ENCODE measurements at regions not wholly inside any gene's neighbourhood (a gene's known extent, or its start where the extent isn't known, plus 50 kb on each side); places are given as distances from the start of the nearest gene placed in this dataset.

DNA sequence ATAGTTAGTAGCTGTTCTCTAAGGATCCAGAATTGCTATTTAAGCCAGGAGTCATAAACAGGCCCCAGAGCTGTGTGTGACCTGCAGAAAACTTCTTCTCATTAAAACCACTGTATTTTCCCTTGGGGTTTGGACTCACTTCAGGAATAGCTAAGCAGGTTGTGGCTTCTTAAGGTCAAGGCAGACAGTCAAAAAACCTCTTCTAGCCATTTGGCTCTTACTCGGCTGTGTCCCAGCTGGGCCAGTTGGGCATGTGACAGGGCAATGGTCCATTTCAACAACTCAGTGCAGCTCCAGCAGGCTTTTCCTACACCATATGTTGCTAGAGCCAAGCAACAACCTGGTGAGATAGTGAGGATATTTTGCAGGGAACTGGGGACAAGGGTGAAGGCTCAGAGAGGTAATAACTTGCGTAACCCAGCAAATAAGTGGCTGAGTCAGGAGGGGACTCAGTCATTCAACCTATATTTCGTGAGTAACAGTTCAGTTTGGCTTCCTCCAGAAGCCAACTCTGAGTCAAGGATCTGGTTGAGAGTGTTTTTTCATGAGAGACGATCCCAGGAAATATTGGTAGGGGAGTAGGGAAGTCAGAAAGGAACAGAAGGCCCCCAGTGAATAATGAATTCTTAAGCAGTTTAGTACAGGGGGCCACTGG lies 115.4 kb upstream of the PPP2R2B start:
- TF ChIP-seq, protein P1, sequence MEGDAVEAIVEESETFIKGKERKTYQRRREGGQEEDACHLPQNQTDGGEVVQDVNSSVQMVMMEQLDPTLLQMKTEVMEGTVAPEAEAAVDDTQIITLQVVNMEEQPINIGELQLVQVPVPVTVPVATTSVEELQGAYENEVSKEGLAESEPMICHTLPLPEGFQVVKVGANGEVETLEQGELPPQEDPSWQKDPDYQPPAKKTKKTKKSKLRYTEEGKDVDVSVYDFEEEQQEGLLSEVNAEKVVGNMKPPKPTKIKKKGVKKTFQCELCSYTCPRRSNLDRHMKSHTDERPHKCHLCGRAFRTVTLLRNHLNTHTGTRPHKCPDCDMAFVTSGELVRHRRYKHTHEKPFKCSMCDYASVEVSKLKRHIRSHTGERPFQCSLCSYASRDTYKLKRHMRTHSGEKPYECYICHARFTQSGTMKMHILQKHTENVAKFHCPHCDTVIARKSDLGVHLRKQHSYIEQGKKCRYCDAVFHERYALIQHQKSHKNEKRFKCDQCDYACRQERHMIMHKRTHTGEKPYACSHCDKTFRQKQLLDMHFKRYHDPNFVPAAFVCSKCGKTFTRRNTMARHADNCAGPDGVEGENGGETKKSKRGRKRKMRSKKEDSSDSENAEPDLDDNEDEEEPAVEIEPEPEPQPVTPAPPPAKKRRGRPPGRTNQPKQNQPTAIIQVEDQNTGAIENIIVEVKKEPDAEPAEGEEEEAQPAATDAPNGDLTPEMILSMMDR (IDR thresholded peaks at IDR 0.05; ENCODE audit: low read depth, low read length) = no peak
- no peak overlapping the region for H3K4me3 ChIP-seq (ENCODE audit: low read depth, low read length)

DNA sequence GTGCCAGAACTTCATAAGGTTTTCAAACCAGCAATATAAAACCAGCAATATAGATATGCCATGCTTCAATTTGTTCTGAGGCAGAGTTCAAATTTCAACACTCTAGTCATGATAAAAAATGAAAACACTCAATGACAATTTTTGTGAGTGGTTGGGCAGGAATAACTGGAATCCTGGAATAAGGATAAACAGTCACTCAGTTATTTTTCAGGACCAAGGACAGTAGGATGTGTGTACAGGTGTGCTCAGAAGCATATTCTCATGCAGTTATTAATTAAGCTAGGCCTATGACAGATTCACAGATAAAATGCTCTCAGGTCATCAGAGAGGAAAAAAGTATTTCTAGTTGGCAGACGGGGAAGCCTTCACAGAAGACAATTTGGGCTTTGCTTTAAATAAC lies 117.3 kb upstream of the PPP2R2B start:
- H3K4me3 ChIP-seq (ENCODE audit: low read depth, low read length) = no peak overlapping the region
- TF ChIP-seq, protein P1 (IDR thresholded peaks at IDR 0.05; ENCODE audit: low read depth, low read length) = no peak

DNA sequence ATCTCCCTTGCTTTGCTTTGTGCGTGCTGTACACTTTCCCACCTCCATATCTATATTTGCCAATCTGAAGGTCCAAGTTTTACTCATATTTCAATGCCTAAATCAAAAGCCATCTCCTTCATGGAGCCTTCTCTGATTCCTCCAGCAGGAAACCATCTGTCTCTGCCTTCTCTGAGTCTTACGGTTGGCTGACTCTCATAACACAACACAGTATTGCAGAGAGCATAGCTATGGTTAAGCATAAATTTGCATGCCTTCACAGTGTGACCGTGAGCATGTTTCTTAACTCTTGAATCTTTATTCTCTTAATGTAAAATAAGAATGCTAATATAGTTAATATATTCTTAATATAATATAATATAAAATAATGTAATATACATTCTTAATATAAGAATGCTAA lies 136.8 kb upstream of the PPP2R2B start:
- no peak overlapping the region for H3K4me3 ChIP-seq (ENCODE audit: low read depth, low read length)
- TF ChIP-seq, protein P1 (IDR thresholded peaks at IDR 0.05; ENCODE audit: low read depth, low read length) = no peak

DNA sequence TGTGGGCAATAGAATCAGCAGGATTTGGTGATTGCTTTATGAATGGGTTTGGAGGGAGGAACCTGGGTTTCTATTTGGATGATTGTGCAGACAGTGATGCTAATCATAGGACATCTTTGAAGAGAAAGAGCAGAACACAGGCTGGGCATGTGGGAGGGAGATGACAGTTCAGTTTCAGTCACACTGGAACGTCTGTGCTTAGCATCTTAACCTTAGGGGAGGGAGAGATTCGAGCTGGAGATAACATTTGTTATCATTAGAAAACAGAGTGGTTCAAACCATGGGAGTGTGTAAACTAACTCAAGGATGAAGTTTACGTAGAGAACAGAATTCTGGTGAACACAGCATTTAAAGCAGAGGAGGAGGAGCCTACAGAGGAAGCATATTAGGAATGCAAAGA lies 138.6 kb upstream of the PPP2R2B start:
- TF ChIP-seq, protein P1 (IDR thresholded peaks at IDR 0.05; ENCODE audit: low read depth, low read length) = no peak
- no peak overlapping the region for H3K4me3 ChIP-seq (ENCODE audit: low read depth, low read length)

DNA sequence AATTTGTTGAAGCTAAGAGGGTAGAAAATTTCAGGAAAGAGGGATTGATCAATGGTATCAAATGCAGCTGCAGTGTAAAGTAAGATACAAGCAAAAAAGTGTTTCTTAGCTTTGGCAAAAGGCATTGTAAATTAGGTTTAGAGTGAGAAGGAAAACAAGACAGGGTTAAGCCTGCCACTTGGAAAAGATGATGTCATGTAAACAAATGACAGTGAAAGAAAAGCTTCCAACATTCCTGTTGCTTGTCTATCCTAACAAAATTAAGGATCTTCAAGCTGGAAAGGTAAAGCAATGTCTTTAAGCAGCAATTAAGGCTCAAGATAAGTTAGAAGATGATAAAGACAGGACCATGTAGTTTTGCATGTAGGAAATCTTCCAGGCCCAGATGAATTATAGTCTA lies 139.1 kb upstream of the PPP2R2B start:
- H3K4me3 ChIP-seq (ENCODE audit: low read depth, low read length) = no peak overlapping the region
- TF ChIP-seq, protein P1 (IDR thresholded peaks at IDR 0.05; ENCODE audit: low read depth, low read length) = no peak

DNA sequence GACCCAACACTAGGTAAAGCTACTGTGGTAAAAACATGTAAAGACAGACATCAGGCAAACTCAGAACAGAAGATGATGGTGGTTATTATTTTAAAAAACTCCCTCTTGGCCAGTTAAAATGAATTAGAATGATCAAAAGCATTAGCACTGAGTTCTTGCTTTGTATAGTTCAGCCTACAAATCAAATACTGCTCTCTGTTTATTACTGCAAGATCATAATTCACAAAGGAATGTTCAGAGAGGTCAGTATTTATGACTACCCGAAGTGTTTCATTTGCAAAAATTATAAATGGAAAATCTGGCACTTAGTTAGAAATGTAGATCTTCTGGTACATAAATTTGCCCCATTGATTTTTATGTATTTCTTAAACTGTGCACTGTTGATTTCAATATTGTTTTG lies 140.3 kb upstream of the PPP2R2B start:
- no peak overlapping the region for H3K4me3 ChIP-seq (ENCODE audit: low read depth, low read length)
- TF ChIP-seq, protein P1 (IDR thresholded peaks at IDR 0.05; ENCODE audit: low read depth, low read length) = no peak

DNA sequence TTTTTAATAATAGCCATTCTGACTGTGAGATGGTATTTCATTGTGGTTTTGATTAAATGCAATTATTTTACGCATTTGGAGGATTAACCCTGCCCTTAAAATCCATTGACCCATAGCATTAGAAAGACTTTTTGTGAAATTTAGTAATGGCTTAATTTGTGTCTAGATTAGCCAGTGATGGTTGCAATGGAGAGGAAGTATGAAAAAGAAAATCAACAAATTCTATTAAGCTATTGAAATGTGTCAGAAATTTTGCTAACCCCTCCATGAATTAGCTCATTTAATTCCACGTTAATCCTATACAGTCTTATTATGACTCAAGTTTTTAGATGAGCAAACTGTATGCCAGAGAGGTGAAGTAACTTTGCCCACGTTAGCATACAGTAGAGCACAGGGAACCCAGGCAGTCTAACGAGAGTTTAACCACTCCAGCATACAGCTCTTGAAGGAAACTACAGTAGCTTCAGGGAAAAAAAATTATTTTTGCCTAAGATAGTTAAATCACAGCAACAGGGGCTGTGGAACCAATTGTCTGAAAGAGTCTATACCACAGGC lies 158.2 kb upstream of the PPP2R2B start:
- TF ChIP-seq, protein P1 (IDR thresholded peaks at IDR 0.05; ENCODE audit: low read depth, low read length) = no peak
- no peak overlapping the region for H3K4me3 ChIP-seq (ENCODE audit: low read depth, low read length)
